ENCODE measurements at regions not wholly inside any gene's neighbourhood (a gene's known extent, or its start where the extent isn't known, plus 50 kb on each side); places are given as distances from the start of the nearest gene placed in this dataset.
"Not testable (repeated sequence)": the region's sequence is repeated elsewhere in the genome, so short reads cannot be mapped to it uniquely, and the experiment has no call there.

- 29 to 100% (median 81%) methylated on average over 1 to 4 of the region's 6 CpGs; no CpG with 5 or more reads in 2 of the 10 experiments for WGBS, 10 experiments
- Histone ChIP-seq H3K27ac (no peak overlapping the region), H3K4me3 (no peak overlapping the region), H3K4me1 (replicated peaks in 1 of 2) (no peaks in the 10 kb centered on the region)
- in situ Hi-C loops (cut with MboI; ENCODE audit: low pct_unique_long_range_greater_than_20kb in 2 of 9, low sequenced_read_pairs in 9 of 9, unreplicated experiment in 9 of 9), result no loop called here
- ATAC-seq (replicated peaks in 6 of 8), result no peak
Measured at GRCh38 chr7:68724965-68725364, 873.3 kb upstream of the AUTS2 start.

GRCh38 chr7:68725843-68726785 lies 872.2 kb upstream of the AUTS2 start:
- no peak overlapping the region for H3K27ac ChIP-seq
- no peaks in the 10 kb centered on the region for H3K4me1 ChIP-seq (replicated peaks in 1 of 2)
- in situ Hi-C loops (cut with MboI; ENCODE audit: low pct_unique_long_range_greater_than_20kb in 2 of 9, low sequenced_read_pairs in 9 of 9, unreplicated experiment in 9 of 9), result no loop called here
- H3K4me3 ChIP-seq, result no peak overlapping the region
- peak in 3 of 8 experiments; percentile 42 to 59 (median 46) for ATAC-seq (replicated peaks in 6 of 8)
- WGBS, 10 experiments, result 32 to 94% (median 85%) methylated on average over 4 to 10 of the region's 12 CpGs; no CpG with 5 or more reads in 1 of the 10 experiments

DNA sequence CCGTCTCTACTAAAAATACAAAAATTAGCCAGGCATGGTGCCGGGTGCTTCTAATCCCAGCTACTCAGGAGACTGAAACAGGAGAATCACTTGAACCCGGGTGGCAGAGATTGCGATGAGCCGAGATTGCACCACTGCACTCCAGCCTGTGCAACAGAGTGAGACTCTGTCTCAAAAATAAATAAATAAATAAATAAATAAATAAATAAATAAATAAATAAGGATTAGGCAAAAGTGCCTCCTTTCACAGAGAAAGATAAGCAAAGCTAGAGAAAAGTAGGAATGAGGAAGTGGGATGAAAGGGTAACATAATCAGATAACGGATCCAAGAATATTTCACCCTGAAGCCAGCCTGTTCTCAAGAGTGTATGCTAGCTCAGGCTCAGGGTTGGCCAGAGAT lies 869.6 kb upstream of the AUTS2 start:
- H3K4me3 ChIP-seq; H3K4me1 ChIP-seq (replicated peaks in 1 of 2); H3K27ac ChIP-seq; ATAC-seq (replicated peaks in 6 of 8); in situ Hi-C loops (cut with MboI; ENCODE audit: low pct_unique_long_range_greater_than_20kb in 2 of 9, low sequenced_read_pairs in 9 of 9, unreplicated experiment in 9 of 9): not testable (repeated sequence)
- WGBS, 10 experiments, result 40 to 98% (median 86%) methylated on average over 2 to 6 of the region's 6 CpGs; no CpG with 5 or more reads in 1 of the 10 experiments

GRCh38 chr7:68729371-68729770 lies 868.9 kb upstream of the AUTS2 start:
- no peak overlapping the region for H3K27ac ChIP-seq
- H3K4me1 ChIP-seq (replicated peaks in 1 of 2), result no peaks in the 10 kb centered on the region
- ATAC-seq (replicated peaks in 6 of 8), result no peak
- WGBS, 10 experiments, result 30 to 100% (median 71%) methylated on average over 1 to 7 of the region's 7 CpGs; no CpG with 5 or more reads in 3 of the 10 experiments
- in situ Hi-C loops (cut with MboI; ENCODE audit: low pct_unique_long_range_greater_than_20kb in 2 of 9, low sequenced_read_pairs in 9 of 9, unreplicated experiment in 9 of 9), result no loop called here
- no peak overlapping the region for H3K4me3 ChIP-seq

GRCh38 chr7:68730194-68730593 lies 868.1 kb upstream of the AUTS2 start:
- WGBS, 10 experiments, result 0 to 94% (median 67%) methylated on average over 1 to 2 of the region's 2 CpGs; no CpG with 5 or more reads in 4 of the 10 experiments
- Histone ChIP-seq H3K27ac (no peak overlapping the region), H3K4me1 (replicated peaks in 1 of 2) (no peaks in the 10 kb centered on the region), H3K4me3 (no peak overlapping the region)
- in situ Hi-C loops (cut with MboI; ENCODE audit: low pct_unique_long_range_greater_than_20kb in 2 of 9, low sequenced_read_pairs in 9 of 9, unreplicated experiment in 9 of 9), result no loop called here
- ATAC-seq (replicated peaks in 6 of 8), result no peak

DNA sequence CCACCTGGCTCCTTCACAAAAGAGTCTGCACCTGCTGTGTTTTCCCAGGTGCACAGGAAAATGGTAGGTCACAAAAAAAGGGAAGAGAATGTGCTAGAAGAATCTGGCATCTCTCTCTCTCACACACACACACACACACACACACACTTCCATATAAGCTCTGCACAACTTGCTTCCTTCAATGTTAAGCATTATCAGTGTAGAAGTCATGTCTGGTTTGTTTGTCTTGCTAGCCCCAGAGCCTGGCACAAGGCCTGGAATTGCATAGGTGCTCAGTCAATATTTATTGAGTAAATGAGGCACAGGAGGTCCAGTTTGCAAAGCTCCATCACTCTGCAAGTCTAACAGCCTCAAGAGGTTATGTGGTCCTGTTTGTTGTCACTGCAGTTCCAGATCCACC lies 867.3 kb upstream of the AUTS2 start:
- no peak overlapping the region for H3K4me3 ChIP-seq
- in situ Hi-C loops (cut with MboI; ENCODE audit: low pct_unique_long_range_greater_than_20kb in 2 of 9, low sequenced_read_pairs in 9 of 9, unreplicated experiment in 9 of 9), result no loop called here
- no peak overlapping the region for H3K27ac ChIP-seq
- ATAC-seq (replicated peaks in 6 of 8), result no peak
- H3K4me1 ChIP-seq (replicated peaks in 1 of 2), result no peaks in the 10 kb centered on the region

DNA sequence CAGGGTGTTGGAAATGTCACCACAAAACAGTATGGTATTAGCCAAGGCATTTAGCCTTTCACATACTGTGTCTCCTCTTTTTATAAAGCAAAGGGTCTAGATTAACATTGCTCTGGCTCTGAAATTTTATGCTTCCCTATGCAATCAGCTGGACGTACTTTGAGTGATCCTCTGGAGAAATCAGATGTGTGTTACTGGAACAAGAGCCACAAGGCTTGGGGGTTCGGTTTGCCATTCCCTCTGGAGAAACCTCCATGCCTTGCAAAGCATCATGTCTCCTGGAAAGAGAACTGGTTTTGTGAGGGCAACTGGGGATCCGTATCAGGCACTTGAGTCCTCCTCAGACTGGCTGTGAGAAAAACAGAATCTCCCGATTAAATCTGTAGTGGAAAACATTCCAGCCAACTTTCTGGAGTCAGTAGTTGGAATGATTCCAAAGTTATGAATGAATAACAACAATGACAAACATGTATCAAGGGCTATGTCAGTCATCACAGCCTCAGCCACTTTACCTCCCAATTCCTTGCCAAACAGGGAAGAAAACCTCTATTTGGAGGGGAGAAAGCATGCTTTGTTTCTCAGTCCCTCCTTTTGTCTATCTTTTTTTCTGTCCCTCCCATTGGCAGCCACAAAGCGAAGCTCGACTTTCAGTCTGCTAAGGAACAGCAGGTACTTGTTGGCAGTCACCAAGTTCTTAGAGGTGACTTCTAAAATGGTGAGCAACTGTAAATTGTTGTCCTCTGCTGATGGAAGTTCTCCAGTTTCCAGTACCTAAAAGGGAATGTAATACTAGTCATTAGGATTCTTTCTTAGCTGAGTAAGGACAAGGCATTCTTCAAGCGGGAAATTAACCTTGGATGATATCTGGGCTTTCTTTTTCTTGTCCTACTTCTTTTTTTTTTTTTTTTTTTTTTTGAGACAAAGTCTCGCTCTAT lies 864.8 kb upstream of the AUTS2 start:
- in situ Hi-C loops (cut with MboI; ENCODE audit: low pct_unique_long_range_greater_than_20kb in 2 of 9, low sequenced_read_pairs in 9 of 9, unreplicated experiment in 9 of 9), result no loop called here
- no peak for ATAC-seq (replicated peaks in 6 of 8)
- Histone ChIP-seq H3K4me3 (no peak overlapping the region), H3K27ac (no peak overlapping the region), H3K4me1 (replicated peaks in 1 of 2) (no peaks in the 10 kb centered on the region)
- 11 to 92% (median 74%) methylated on average over 1 to 6 of the region's 8 CpGs for WGBS, 10 experiments

DNA sequence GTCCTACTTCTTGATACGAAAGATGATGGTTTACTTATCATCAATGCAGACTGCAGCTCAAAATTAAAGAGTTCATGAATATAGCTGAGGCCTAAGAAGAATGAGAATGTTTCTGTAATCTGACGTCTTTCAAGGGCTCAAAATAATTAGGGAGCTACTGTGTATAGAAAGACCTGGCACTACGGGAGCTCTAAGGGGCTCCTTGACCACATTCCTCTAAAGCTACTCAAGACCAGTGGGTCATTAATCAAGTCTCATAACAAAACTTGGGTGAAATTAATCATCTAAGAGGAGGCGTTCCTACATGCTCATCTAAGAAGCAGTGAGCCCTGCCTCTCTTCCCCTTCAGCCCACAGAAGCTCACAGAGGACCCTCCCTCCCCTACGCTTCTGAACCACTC lies 863.8 kb upstream of the AUTS2 start:
- 0 to 93% (median 80%) methylated on average over 1 to 5 of the region's 5 CpGs; no CpG with 5 or more reads in 1 of the 10 experiments for WGBS, 10 experiments
- in situ Hi-C loops (cut with MboI; ENCODE audit: low pct_unique_long_range_greater_than_20kb in 2 of 9, low sequenced_read_pairs in 9 of 9, unreplicated experiment in 9 of 9), result no loop called here
- no peak overlapping the region for H3K27ac ChIP-seq
- H3K4me3 ChIP-seq, result no peak overlapping the region
- no peak for ATAC-seq (replicated peaks in 6 of 8)
- no peaks in the 10 kb centered on the region for H3K4me1 ChIP-seq (replicated peaks in 1 of 2)

DNA sequence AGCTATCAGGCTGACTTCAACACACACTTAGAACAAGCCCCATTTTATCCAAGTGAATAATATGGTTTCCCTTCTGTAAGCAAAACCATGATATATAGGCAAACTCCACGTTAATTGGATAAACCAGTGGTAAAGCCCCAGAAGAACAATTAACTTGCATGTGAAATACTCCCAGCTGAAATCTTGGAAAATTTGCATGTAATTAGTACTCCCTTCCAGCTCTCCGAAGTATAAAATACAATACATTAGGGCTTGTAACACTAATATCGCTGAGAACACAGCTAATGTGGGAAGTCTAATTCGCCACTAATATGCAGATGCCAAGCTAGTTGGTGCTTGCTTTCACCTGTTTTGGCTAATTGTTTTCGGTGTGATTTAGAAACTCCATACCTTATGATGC lies 859.0 kb upstream of the AUTS2 start:
- ATAC-seq (replicated peaks in 6 of 8), result no peak
- 31 to 100% (median 79%) methylated on average over 3 to 5 of the region's 5 CpGs; no CpG with 5 or more reads in 1 of the 10 experiments for WGBS, 10 experiments
- Histone ChIP-seq H3K4me1 (replicated peaks in 1 of 2) (peaks cover 4 to 8% of the 10 kb centered on the region in 2 donors), H3K4me3 (no peak overlapping the region), H3K27ac (no peak overlapping the region)
- in situ Hi-C loops (cut with MboI; ENCODE audit: low pct_unique_long_range_greater_than_20kb in 2 of 9, low sequenced_read_pairs in 9 of 9, unreplicated experiment in 9 of 9), result no loop called here

DNA sequence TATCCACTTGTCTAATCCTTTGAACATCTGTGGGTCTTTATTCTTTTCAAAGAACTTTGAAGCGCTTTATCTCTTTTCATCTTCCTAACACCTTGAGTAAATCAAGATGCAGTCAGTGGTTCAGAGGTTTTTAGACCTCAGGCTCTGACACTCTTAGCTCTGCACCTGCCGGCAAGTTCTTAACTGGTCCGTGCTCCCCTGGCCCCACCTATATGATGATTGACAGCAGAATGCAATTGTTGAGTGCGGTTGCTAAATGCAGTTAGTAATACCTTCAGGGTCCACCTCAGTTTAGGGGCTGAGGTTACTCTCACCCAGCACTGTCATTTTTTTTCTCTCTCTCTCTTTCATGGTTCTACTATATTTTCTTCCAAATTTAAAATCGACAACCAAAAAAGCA lies 854.2 kb upstream of the AUTS2 start:
- Histone ChIP-seq H3K4me3 (no peak overlapping the region), H3K4me1 (replicated peaks in 1 of 2) (peaks cover 4 to 8% of the 10 kb centered on the region in 2 donors), H3K27ac (no peak overlapping the region)
- in situ Hi-C loops (cut with MboI; ENCODE audit: low pct_unique_long_range_greater_than_20kb in 2 of 9, low sequenced_read_pairs in 9 of 9, unreplicated experiment in 9 of 9), result no loop called here
- no peak for ATAC-seq (replicated peaks in 6 of 8)
- 40 to 100% (median 82%) methylated on average over 1 to 5 of the region's 5 CpGs; no CpG with 5 or more reads in 2 of the 10 experiments for WGBS, 10 experiments

DNA sequence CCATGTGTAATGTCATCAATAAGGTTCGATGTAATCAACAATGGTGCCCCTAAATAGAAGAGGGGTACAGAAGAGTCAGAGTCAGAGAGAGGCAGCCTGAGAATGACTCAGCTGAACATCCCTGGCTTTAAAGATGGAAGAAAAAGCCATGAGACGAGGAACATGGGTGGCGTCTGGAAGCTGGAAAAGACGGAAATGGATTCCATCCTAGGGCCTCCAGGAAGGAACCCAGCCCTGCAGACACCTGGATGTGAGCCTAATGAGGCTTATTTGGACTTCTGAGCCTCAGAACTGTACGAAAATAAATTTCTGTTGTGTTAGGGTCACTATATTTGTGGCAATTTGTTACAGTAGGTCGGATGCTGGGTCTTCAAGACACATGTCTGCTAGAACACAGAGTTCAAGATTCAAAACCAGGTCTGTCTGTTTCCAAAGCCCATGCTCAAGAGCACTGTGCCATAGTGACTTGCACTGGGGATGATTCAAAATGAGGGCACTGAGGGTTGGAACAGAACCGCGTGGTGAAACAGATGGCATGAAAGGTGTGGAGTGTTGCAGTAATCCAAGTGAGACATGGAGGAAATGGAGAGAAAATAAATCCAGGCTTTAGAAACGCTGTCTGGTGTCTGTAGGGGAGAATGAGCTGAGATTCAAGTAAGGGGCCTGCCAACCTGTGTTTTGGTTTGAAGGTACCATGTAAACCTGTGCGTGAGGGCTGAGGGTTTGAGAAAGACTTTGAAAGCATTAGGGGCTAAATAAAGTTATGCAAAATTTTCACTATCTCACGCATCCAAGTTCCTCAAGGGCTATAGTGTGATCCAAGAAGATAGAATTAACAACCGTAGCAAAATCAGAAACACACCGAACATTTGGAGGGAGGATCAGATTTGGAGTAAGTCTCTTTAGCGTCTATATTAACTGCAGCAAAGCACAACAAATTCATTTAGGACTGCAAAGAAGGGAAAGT lies 849.1 kb upstream of the AUTS2 start:
- Histone ChIP-seq H3K4me3 (no peak overlapping the region), H3K27ac (no peak overlapping the region), H3K4me1 (replicated peaks in 1 of 2) (peaks cover 12 to 15% of the 10 kb centered on the region in 2 donors)
- ATAC-seq (replicated peaks in 6 of 8), result no peak
- in situ Hi-C loops (cut with MboI; ENCODE audit: low pct_unique_long_range_greater_than_20kb in 2 of 9, low sequenced_read_pairs in 9 of 9, unreplicated experiment in 9 of 9), result no loop called here
- 0 to 84% (median 62%) methylated on average over 2 to 14 of the region's 14 CpGs for WGBS, 10 experiments

- H3K4me1 ChIP-seq (replicated peaks in 1 of 2), result peaks cover 12 to 15% of the 10 kb centered on the region in 2 donors
- peak overlapping the region in 1 of 2 donors; percentile 50 for H3K27ac ChIP-seq
- peak in 4 of 8 experiments; percentile 41 to 88 (median 87) for ATAC-seq (replicated peaks in 6 of 8)
- WGBS, 10 experiments, result 9 to 75% (median 44%) methylated on average over 1 to 5 of the region's 5 CpGs; no CpG with 5 or more reads in 1 of the 10 experiments
- no peak overlapping the region for H3K4me3 ChIP-seq
- in situ Hi-C loops (cut with MboI; ENCODE audit: low pct_unique_long_range_greater_than_20kb in 2 of 9, low sequenced_read_pairs in 9 of 9, unreplicated experiment in 9 of 9), result no loop called here
Measured at GRCh38 chr7:68752485-68753178, 845.6 kb upstream of the AUTS2 start.

All from motor neuron (in vitro differentiated cells).